K562 (cell line): ENCODE measurements at regions not wholly inside any gene's neighbourhood (a gene's known extent, or its start where the extent isn't known, plus 50 kb on each side); places are given as distances from the start of the nearest gene placed in this dataset.

ENCODE experiments used
- PML ChIP-seq: IDR thresholded peaks from 2 replicates; pipeline ENCODE4 v1.6.1; 2012; ENCODE audit warnings: low read length, inconsistent platforms
- ZBTB40 ChIP-seq, 2 experiments: fragments of 450-650 bp in 1 of 2; sonication (generic) in 1 of 2; formaldehyde crosslinking in 1 of 2; IDR thresholded peaks; 2 replicates each; pipeline versions ENCODE4 v1.7.1 to v1.9.0; 2016 to 2022; ENCODE audit warnings: inconsistent platforms in 1 of 2, mild to moderate bottlenecking in 1 of 2, missing genetic modification reagents in 1 of 2
- ZNF384 ChIP-seq: IDR thresholded peaks from 2 replicates; pipeline ENCODE4 v1.6.1; 2012; ENCODE audit warnings: low read depth, low read length, improper control_type of control experiment

GRCh38 chr10:108989976-108990375 lies 933.3 kb downstream of the XPNPEP1 start (continued):
- TF ChIP-seq ZBTB40 (IDR thresholded peaks at IDR 0.05), result no peak
- no peak for TF ChIP-seq ZBTB40 (CRISPR knock-in tag; IDR thresholded peaks at IDR 0.05)
- no peak for TF ChIP-seq PML
- no peak for TF ChIP-seq ZNF384
